CD4-positive, alpha-beta T cell (primary cell): ENCODE measurements at regions not wholly inside any gene's neighbourhood (a gene's known extent, or its start where the extent isn't known, plus 50 kb on each side); places are given as distances from the start of the nearest gene placed in this dataset.

Experiments
- ATAC-seq: fragments of 200-7000 bp; cut with Tn5 transposase; one replicate; pipeline ENCODE4 v1.10.0; 2022; ENCODE audit warnings: mild to moderate bottlenecking; ENCODE audit not compliant: poor library complexity
- CTCF ChIA-PET: fragments of 350-600 bp; sonication (Branson Sonifier 250); formaldehyde crosslinking; loops from one replicate; lab custom pipeline; 2021; ENCODE audit warnings: antibody characterized with exemption, inconsistent platforms; lab: Charles Lee
- POLR2A ChIA-PET: fragments of 350-600 bp; sonication (Branson Sonifier 250); formaldehyde crosslinking; loops from one replicate; lab custom pipeline; 2021; ENCODE audit warnings: antibody characterized with exemption, inconsistent platforms; lab: Charles Lee
- DNase-seq, 14 experiments: peaks; one replicate each; pipeline ENCODE4 v3.0.0-alpha.2; 2013 to 2020; ENCODE audit warnings: mixed read lengths in 2 of 14
- H3K27ac ChIP-seq, 2 donors: one replicate each; pipeline versions ENCODE4 v1.5.1 to v1.7.0; 2013; ENCODE audit warnings: low read length in 2 of 2, low read depth in 1 of 2, mild to moderate bottlenecking in 1 of 2
- H3K27me3 ChIP-seq, 2 experiments: 1 replicate in 1 of 2; 2 replicates in 1 of 2; pipeline versions ENCODE4 v1.6.1 to v1.7.0; 2013; ENCODE audit warnings: low read length in 2 of 2, control low read depth in 1 of 2, mild to moderate bottlenecking in 1 of 2, moderate library complexity in 1 of 2; ENCODE audit not compliant: insufficient read depth in 2 of 2, control insufficient read depth in 1 of 2
- H3K36me3 ChIP-seq: one replicate; pipeline ENCODE4 v1.6.1; 2013; ENCODE audit warnings: low read length, control low read depth; ENCODE audit not compliant: insufficient read depth
- H3K4me1 ChIP-seq: one replicate; pipeline ENCODE4 v1.6.1; 2013; ENCODE audit warnings: low read length, control low read depth; ENCODE audit not compliant: insufficient read depth
- H3K4me3 ChIP-seq: one replicate; pipeline ENCODE4 v1.5.1; 2013; ENCODE audit warnings: mild to moderate bottlenecking, low read length, moderate library complexity
- H3K9me3 ChIP-seq, 2 experiments: 1 replicate in 1 of 2; 2 replicates in 1 of 2; pipeline versions ENCODE4 v1.6.1 to v1.7.0; 2013; ENCODE audit warnings: low read length in 2 of 2, mild to moderate bottlenecking in 2 of 2, control low read depth in 1 of 2, moderate library complexity in 1 of 2; ENCODE audit not compliant: control insufficient read depth in 1 of 2, insufficient read depth in 1 of 2
- H3K27ac Mint-ChIP-seq: one replicate; pipeline ENCODE4 v1.8.0; 2020; ENCODE audit warnings: mixed read lengths
- H3K27me3 Mint-ChIP-seq: one replicate; pipeline ENCODE4 v1.8.0; 2021; ENCODE audit warnings: mixed read lengths
- H3K36me3 Mint-ChIP-seq: one replicate; pipeline ENCODE4 v1.8.0; 2021; ENCODE audit warnings: low read depth, mixed read lengths
- H3K4me1 Mint-ChIP-seq: one replicate; pipeline ENCODE4 v1.8.0; 2021; ENCODE audit warnings: low read depth, mixed read lengths
- H3K4me3 Mint-ChIP-seq: one replicate; pipeline ENCODE4 v1.8.0; 2020; ENCODE audit warnings: mild to moderate bottlenecking, mixed read lengths
- H3K9me3 Mint-ChIP-seq: one replicate; pipeline ENCODE4 v1.8.0; 2020; ENCODE audit warnings: mixed read lengths
- intact Hi-C, 2 experiments: fragments of 100-400 bp; cut with DNase I in 1 of 2; cut with micrococcal nuclease in 1 of 2; formaldehyde crosslinking; loops; one replicate each; pipeline versions ENCODE4 v1.15.1 to v1.9.0; 2023 to 2025; cut with DNase I, micrococcal nuclease
- TF ChIP-seq, protein P1 (sequence below): fragments of 200-600 bp; IDR thresholded peaks from one replicate; pipeline ENCODE4 v1.8.0; 2022; ENCODE audit warnings: antibody characterized with exemption, mild to moderate bottlenecking

DNA sequence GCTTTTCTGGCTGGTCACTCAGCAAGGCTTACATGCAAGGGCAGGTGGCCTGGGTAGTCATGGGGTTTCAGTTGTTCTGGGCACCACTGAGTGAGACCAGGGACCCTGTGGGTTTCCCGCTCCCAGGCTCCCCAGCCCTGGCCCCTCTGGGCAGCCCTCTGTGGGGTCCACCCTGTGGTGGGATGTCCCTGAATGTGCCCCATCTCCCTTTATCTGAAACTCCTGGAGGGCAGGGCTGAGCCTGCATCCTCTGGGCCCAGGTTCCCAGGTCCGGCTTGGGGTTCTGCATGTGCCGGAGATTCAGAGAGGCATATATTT lies 1041.0 kb downstream of the BRD1 start:
- Histone ChIP-seq H3K27ac (no peak overlapping the region), H3K36me3 (no peaks in the 10 kb centered on the region), H3K27me3 (no peaks in the 10 kb centered on the region), H3K4me1 (no peaks in the 10 kb centered on the region), H3K9me3 (peaks cover 0 to 7% of the 10 kb centered on the region in 2 experiments), H3K4me3 (no peak overlapping the region)
- intact Hi-C loops: no loop called here
- Mint-ChIP-seq H3K4me1 (no peaks in the 10 kb centered on the region), H3K4me3 (no peak overlapping the region), H3K9me3 (no peaks in the 10 kb centered on the region), H3K36me3 (no peaks in the 10 kb centered on the region), H3K27me3 (peaks cover 7% of the 10 kb centered on the region), H3K27ac (no peak overlapping the region)
- TF ChIP-seq, protein P1, sequence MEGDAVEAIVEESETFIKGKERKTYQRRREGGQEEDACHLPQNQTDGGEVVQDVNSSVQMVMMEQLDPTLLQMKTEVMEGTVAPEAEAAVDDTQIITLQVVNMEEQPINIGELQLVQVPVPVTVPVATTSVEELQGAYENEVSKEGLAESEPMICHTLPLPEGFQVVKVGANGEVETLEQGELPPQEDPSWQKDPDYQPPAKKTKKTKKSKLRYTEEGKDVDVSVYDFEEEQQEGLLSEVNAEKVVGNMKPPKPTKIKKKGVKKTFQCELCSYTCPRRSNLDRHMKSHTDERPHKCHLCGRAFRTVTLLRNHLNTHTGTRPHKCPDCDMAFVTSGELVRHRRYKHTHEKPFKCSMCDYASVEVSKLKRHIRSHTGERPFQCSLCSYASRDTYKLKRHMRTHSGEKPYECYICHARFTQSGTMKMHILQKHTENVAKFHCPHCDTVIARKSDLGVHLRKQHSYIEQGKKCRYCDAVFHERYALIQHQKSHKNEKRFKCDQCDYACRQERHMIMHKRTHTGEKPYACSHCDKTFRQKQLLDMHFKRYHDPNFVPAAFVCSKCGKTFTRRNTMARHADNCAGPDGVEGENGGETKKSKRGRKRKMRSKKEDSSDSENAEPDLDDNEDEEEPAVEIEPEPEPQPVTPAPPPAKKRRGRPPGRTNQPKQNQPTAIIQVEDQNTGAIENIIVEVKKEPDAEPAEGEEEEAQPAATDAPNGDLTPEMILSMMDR: no peak
- no peak for ATAC-seq
- POLR2A ChIA-PET: no interaction called here
- no peak for DNase-seq
- CTCF ChIA-PET: no interaction called here

DNA sequence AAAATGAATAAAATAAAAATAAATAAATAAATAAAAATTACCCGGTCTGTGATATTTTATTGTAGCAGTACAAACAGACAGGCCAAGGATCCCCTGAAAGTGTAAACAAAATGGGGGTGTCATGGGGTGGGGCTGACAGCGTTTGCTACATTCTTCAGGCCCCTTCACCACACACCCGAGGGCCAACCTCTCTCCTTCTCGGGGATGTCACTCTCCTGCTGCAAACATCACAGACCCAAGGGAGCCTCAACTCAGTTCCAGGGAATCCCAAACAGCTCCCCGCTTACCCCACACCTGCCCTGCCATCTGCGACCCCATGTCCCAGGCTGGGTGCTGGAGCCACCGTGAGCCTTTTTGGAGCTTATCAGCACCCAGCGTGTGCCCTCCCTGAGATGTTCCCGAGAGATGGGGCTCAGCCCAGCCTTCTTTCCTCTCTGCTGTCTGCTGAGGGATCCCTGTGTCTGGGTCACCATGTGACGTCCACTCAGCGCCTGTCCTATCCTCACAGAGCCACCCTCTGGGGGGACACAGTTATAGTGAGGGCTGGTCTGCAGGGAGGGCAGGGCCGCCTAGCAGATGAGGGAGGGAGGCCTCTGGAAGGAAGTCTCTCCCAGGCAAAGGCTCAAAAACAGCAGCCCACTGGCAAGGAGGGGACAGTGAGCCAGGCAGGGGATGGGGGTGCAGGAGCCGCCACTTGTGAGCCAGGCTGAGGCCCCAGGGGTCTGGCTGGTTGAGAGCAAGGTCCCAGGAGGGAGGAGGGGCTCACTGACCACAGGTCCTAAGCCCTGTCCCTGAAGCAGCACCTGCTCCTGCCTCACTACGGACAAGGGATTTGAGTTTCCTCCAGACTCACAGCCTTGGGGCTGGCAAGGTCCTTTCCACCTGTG lies 1041.6 kb downstream of the BRD1 start:
- Mint-ChIP-seq H3K4me1 (no peaks in the 10 kb centered on the region), H3K36me3 (no peaks in the 10 kb centered on the region), H3K27ac (no peak overlapping the region), H3K4me3 (no peak overlapping the region), H3K27me3 (peaks cover 8% of the 10 kb centered on the region), H3K9me3 (no peaks in the 10 kb centered on the region)
- peaks cover 0 to 7% of the 10 kb centered on the region in 2 experiments for H3K9me3 ChIP-seq
- H3K27me3 ChIP-seq: no peaks in the 10 kb centered on the region
- ChIA-PET CTCF (no interaction called here), POLR2A (no interaction called here)
- no peak overlapping the region for H3K4me3 ChIP-seq
- H3K27ac ChIP-seq: no peak overlapping the region
- DNase-seq (no peak), ATAC-seq (no peak)
- TF ChIP-seq, protein P1: no peak
- no peaks in the 10 kb centered on the region for H3K36me3 ChIP-seq
- no peaks in the 10 kb centered on the region for H3K4me1 ChIP-seq
- intact Hi-C loops: no loop called here

DNA sequence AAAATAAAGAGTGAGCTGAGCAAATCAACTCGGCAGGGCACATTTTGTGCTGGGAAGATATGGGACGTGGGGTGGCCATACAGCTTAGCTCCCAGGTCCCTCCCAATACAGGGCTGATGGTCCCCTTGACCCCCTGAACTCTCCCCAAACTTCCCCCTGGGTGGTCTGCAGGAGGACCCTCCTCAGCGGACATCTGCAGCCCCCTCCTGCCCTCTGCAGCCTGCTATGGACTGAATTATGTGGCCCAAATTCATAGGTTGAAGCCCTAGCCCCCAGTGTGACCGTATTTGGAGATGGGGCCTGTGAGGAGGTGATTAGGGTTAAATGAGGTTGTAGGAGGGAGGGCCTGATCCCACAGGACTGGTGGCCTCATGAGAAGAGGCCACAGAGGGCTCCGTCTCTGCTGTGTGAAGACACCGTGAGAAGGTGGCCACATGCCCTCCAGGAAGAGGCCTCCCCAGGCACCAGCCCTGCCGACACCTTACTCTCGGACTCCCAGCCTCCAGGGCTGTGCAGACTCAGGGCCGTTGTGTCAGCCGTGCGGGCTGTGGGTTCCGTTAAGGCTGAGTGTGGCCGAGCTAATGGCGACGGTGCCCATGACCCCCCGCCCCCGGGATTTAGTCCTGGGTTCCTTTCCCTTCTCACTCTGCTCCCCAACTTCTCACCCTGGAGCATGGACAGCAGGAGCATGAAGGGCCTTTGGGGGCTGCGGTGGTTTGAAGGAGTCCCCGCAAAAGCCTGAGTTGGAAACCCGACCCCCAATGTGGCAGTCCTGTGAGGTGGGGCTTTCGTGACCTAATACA lies 1042.8 kb downstream of the BRD1 start:
- Histone ChIP-seq H3K27ac (no peak overlapping the region), H3K4me3 (no peak overlapping the region), H3K9me3 (peaks cover 0 to 13% of the 10 kb centered on the region in 2 experiments), H3K4me1 (no peaks in the 10 kb centered on the region), H3K36me3 (no peaks in the 10 kb centered on the region), H3K27me3 (no peaks in the 10 kb centered on the region)
- intact Hi-C loops: no loop called here
- Mint-ChIP-seq H3K4me3 (no peak overlapping the region), H3K36me3 (no peaks in the 10 kb centered on the region), H3K4me1 (no peaks in the 10 kb centered on the region), H3K9me3 (no peaks in the 10 kb centered on the region), H3K27ac (no peak overlapping the region), H3K27me3 (peaks cover 14% of the 10 kb centered on the region)
- CTCF ChIA-PET: no interaction called here
- TF ChIP-seq, protein P1: no peak
- POLR2A ChIA-PET: no interaction called here
- ATAC-seq (no peak), DNase-seq (no peak)
